HepG2 (cell line): ENCODE measurements at regions not wholly inside any gene's neighbourhood (a gene's known extent, or its start where the extent isn't known, plus 50 kb on each side); places are given as distances from the start of the nearest gene placed in this dataset.

ENCODE experiments used
- ATAC-seq: fragments of 200-7000 bp; cut with Tn5 transposase; 3 replicates; pipeline ENCODE4 v1.9.1; 2020; ENCODE audit warnings: mild to moderate bottlenecking, moderate library complexity
- BruUV-seq: library from RNA; stranded (reverse); fragments of 400-500 nt; replicated peaks from 2 replicates; lab custom pipeline; 2021; lab: Mats Ljungman, UMichigan
- CTCF ChIA-PET: fragments of 300-600 bp; formaldehyde crosslinking; extraction: SDS; loops from one replicate; lab custom pipeline; 2021; ENCODE audit warnings: low total read pairs, inconsistent platforms, low intra/inter-chr PET ratio; lab: Yijun Ruan, JAX
- POLR2A ChIA-PET: fragments of 350-600 bp; sonication (Branson Sonifier 250); formaldehyde crosslinking; loops from one replicate; lab custom pipeline; 2020; ENCODE audit warnings: antibody characterized with exemption, inconsistent platforms; lab: Yijun Ruan, JAX
- DNase-seq: peaks from one replicate; pipeline ENCODE4 v3.0.0-alpha.2; 2015; ENCODE audit warnings: low spot score
- FAIRE-seq: peaks from 3 replicates; lab custom pipeline; 2011; peaks lifted over from hg19 to GRCh38; lab: Jason Lieb, UNC
- H2AFZ ChIP-seq: one replicate; pipeline ENCODE4 v1.6.1; 2011; ENCODE audit warnings: low read length, inconsistent platforms
- H3K27ac ChIP-seq: fragments of 300-600 bp; 3 replicates; pipeline ENCODE4 v1.8.0; 2011; ENCODE audit warnings: mixed run types, mild to moderate bottlenecking, mixed read lengths, low read length, inconsistent platforms; ENCODE audit not compliant: insufficient read depth; ENCODE audit errors: extremely low read length
- H3K27me3 ChIP-seq, 2 experiments: fragments of 200-600 bp in 1 of 2; 2 replicates in 1 of 2; 3 replicates in 1 of 2; pipeline versions ENCODE4 v1.6.0 to v1.8.0; 2011; ENCODE audit warnings: low read length in 2 of 2, mild to moderate bottlenecking in 2 of 2, moderate library complexity in 2 of 2, inconsistent platforms in 1 of 2; ENCODE audit not compliant: insufficient read depth in 2 of 2, control insufficient read depth in 1 of 2
- H3K36me3 ChIP-seq, 2 experiments: fragments of 200-600 bp in 1 of 2; replicated peaks in 1 of 2; 2 replicates in 1 of 2; 3 replicates in 1 of 2; pipeline versions ENCODE4 v1.5.1 to v1.8.0; 2011; ENCODE audit warnings: low read length in 2 of 2, inconsistent platforms in 1 of 2; ENCODE audit not compliant: insufficient read depth in 2 of 2, control insufficient read depth in 1 of 2
- H3K4me1 ChIP-seq: 2 replicates; pipeline ENCODE4 v1.5.1; 2012; ENCODE audit warnings: low read length, inconsistent platforms; ENCODE audit not compliant: insufficient read depth
- H3K4me2 ChIP-seq: 2 replicates; pipeline ENCODE4 v1.6.0; 2011; ENCODE audit warnings: low read depth, low read length, inconsistent platforms
- H3K4me3 ChIP-seq, 3 experiments: fragments of 200-600 bp in 1 of 3; sonication (generic), shearing (Covaris generic) in 1 of 3; replicated peaks in 1 of 3; 2 replicates each; pipeline ENCODE4 v1.5.1; 2011 to 2016; ENCODE audit warnings: low read length in 3 of 3, inconsistent platforms in 2 of 3, low read depth in 2 of 3, mild to moderate bottlenecking in 2 of 3, control low read depth in 1 of 3, mixed read lengths in 1 of 3; ENCODE audit not compliant: insufficient read depth in 1 of 3
- H3K79me2 ChIP-seq: one replicate; pipeline ENCODE4 v1.6.1; 2011; ENCODE audit warnings: low read length, inconsistent platforms; ENCODE audit not compliant: insufficient read depth
- H3K9ac ChIP-seq: 2 replicates; pipeline ENCODE4 v1.6.0; 2011; ENCODE audit warnings: mild to moderate bottlenecking, low read depth, low read length, inconsistent platforms; ENCODE audit not compliant: insufficient read depth
- H3K9me3 ChIP-seq: 2 replicates; pipeline ENCODE4 v1.5.1; 2012; ENCODE audit warnings: mild to moderate bottlenecking, low read length
- H4K20me1 ChIP-seq: 2 replicates; pipeline ENCODE4 v1.6.0; 2011; ENCODE audit warnings: inconsistent platforms, mild to moderate bottlenecking, low read length, moderate library complexity; ENCODE audit not compliant: insufficient read depth
- ATF3 ChIP-seq: sonication (generic); formaldehyde crosslinking; IDR thresholded peaks from 2 replicates; pipeline ENCODE4 v1.4.0; 2020; ENCODE audit warnings: missing genetic modification reagents
- ELF1 ChIP-seq: sonication (generic); formaldehyde crosslinking; IDR thresholded peaks from 2 replicates; pipeline ENCODE4 v1.4.0; 2020; ENCODE audit warnings: missing genetic modification reagents
- FOXA1 ChIP-seq, 2 experiments: fragments of 450-650 bp in 1 of 2; sonication (generic) in 1 of 2; formaldehyde crosslinking in 1 of 2; IDR thresholded peaks; 2 replicates each; pipeline versions ENCODE4 v1.4.0 to v1.6.1; 2016 to 2020; ENCODE audit warnings: missing genetic modification reagents in 1 of 2
- GPN1 ChIP-seq: sonication (generic); formaldehyde crosslinking; IDR thresholded peaks from 2 replicates; pipeline ENCODE4 v1.5.1; 2020; ENCODE audit warnings: missing genetic modification reagents, borderline replicate concordance
- HINFP ChIP-seq: sonication (generic); formaldehyde crosslinking; IDR thresholded peaks from 2 replicates; pipeline ENCODE4 v1.4.0; 2020; ENCODE audit warnings: low read depth, mild to moderate bottlenecking, missing genetic modification reagents
- ZMAT5 ChIP-seq: sonication (generic); formaldehyde crosslinking; IDR thresholded peaks from 2 replicates; pipeline ENCODE4 v1.5.0; 2020; ENCODE audit warnings: mild to moderate bottlenecking, low read depth, missing genetic modification reagents, borderline replicate concordance
- ZNF160 ChIP-seq: sonication (generic); formaldehyde crosslinking; IDR thresholded peaks from 2 replicates; pipeline ENCODE4 v1.8.0; 2022; ENCODE audit warnings: mild to moderate bottlenecking, inconsistent platforms, missing genetic modification reagents
- ZNF30 ChIP-seq: sonication (generic); formaldehyde crosslinking; IDR thresholded peaks from 2 replicates; pipeline ENCODE4 v1.5.0; 2020; ENCODE audit warnings: mild to moderate bottlenecking, missing genetic modification reagents
- ZNF563 ChIP-seq: sonication (generic); formaldehyde crosslinking; IDR thresholded peaks from 2 replicates; pipeline ENCODE4 v1.8.0; 2022; ENCODE audit warnings: mild to moderate bottlenecking, moderate library complexity, missing genetic modification reagents
- ZNF572 ChIP-seq: sonication (generic); formaldehyde crosslinking; IDR thresholded peaks from 2 replicates; pipeline ENCODE4 v1.5.1; 2020; ENCODE audit warnings: mild to moderate bottlenecking, missing genetic modification reagents
- ZNF672 ChIP-seq: sonication (generic); formaldehyde crosslinking; IDR thresholded peaks from 2 replicates; pipeline ENCODE4 v1.8.1; 2022; ENCODE audit warnings: missing genetic modification reagents
- ZNF839 ChIP-seq: sonication (generic); formaldehyde crosslinking; IDR thresholded peaks from 2 replicates; pipeline ENCODE4 v1.4.0; 2020; ENCODE audit warnings: missing genetic modification reagents, mild to moderate bottlenecking, borderline replicate concordance
- ZXDC ChIP-seq: sonication (generic); formaldehyde crosslinking; IDR thresholded peaks from 2 replicates; pipeline ENCODE4 v1.5.0; 2020; ENCODE audit warnings: mild to moderate bottlenecking, missing genetic modification reagents
- WGBS: methylation state at CpG from one replicate; pipeline ENCODE4 v1.1.6; 2017; ENCODE audit warnings: low lambda C conversion rate; 5-methylcytosine and 5-hydroxymethylcytosine counted together
- in situ Hi-C: cut with HindIII; loops from 2 replicates; pipeline ENCODE4 v1.10.0; 2017; ENCODE audit warnings: low pct_unique_long_range_greater_than_20kb; ENCODE audit not compliant: extremely low pct_ligation_motif_present
- intact Hi-C: fragments of 100-400 bp; cut with micrococcal nuclease; formaldehyde crosslinking; loops from one replicate; pipeline ENCODE4 v1.10.0; 2022; ENCODE audit not compliant: unreplicated experiment

- in situ Hi-C loops (no loop called here), intact Hi-C loops (no loop called here)
- CTCF ChIA-PET = no interaction called here
- H3K4me2 ChIP-seq = no peak overlapping the region
- no peak for DNase-seq
- H3K9me3 ChIP-seq = no peaks in the 10 kb centered on the region
- ATAC-seq = no peak
- H4K20me1 ChIP-seq = no peaks in the 10 kb centered on the region
- FAIRE-seq = no peak
- no peak overlapping the region for H3K27ac ChIP-seq
- no peak overlapping the region for H2AFZ ChIP-seq
- POLR2A ChIA-PET = no interaction called here
- TF ChIP-seq ZMAT5 (CRISPR knock-in tag) = no peak
- no peak overlapping the region for H3K9ac ChIP-seq
- no peaks in the 10 kb centered on the region for H3K79me2 ChIP-seq
- no peaks in the 10 kb centered on the region for H3K4me1 ChIP-seq
- H3K36me3 ChIP-seq = no peaks in the 10 kb centered on the region
- no TSS peak for BruUV-seq
- H3K27me3 ChIP-seq = no peaks in the 10 kb centered on the region
- H3K4me3 ChIP-seq = no peak overlapping the region
Measured at GRCh38 chr10:36666451-36666850, 458.9 kb upstream of the ANKRD30A start.

- H3K27ac ChIP-seq = no peak overlapping the region
- no peaks in the 10 kb centered on the region for H3K9me3 ChIP-seq
- H3K4me3 ChIP-seq = no peak overlapping the region
- TF ChIP-seq ZNF563 (CRISPR knock-in tag) (no peak), HINFP (CRISPR knock-in tag) (no peak), ELF1 (CRISPR knock-in tag) (no peak), ZNF160 (CRISPR knock-in tag) (no peak), ZNF839 (CRISPR knock-in tag) (no peak), ZNF572 (no peak), ATF3 (CRISPR knock-in tag) (no peak), ZXDC (no peak), FOXA1 (IDR thresholded peaks at IDR 0.05) (no peak), FOXA1 (CRISPR knock-in tag; IDR thresholded peaks at IDR 0.05) (no peak), ZNF30 (CRISPR knock-in tag) (no peak), ZNF672 (CRISPR knock-in tag) (no peak), GPN1 (CRISPR knock-in tag) (no peak)
- TF ChIP-seq, all 625 proteins: peak for 0
- no peak overlapping the region for H3K9ac ChIP-seq
- CTCF ChIA-PET = no interaction called here
- no peaks in the 10 kb centered on the region for H3K79me2 ChIP-seq
- no peaks in the 10 kb centered on the region for H3K4me1 ChIP-seq
- FAIRE-seq (no peak), ATAC-seq (no peak), DNase-seq (no peak)
- in situ Hi-C loops = no loop called here
- no peaks in the 10 kb centered on the region for H3K36me3 ChIP-seq
- intact Hi-C loops = no loop called here
- BruUV-seq = no TSS peak
- H3K4me2 ChIP-seq = no peak overlapping the region
- H2AFZ ChIP-seq = no peak overlapping the region
- H3K27me3 ChIP-seq = no peaks in the 10 kb centered on the region
- POLR2A ChIA-PET = no interaction called here
- H4K20me1 ChIP-seq = no peaks in the 10 kb centered on the region
- WGBS = 36% methylated on average over 4 of the region's 4 CpGs
Measured at GRCh38 chr10:36662571-36662970, 462.8 kb upstream of the ANKRD30A start.
